Loucy (cell line): ENCODE measurements at regions not wholly inside any gene's neighbourhood (a gene's known extent, or its start where the extent isn't known, plus 50 kb on each side); places are given as distances from the start of the nearest gene placed in this dataset.

Experiments
- EZH2phosphoT487 ChIP-seq: fragments of 200-600 bp; IDR thresholded peaks from 2 replicates; pipeline ENCODE4 v1.6.1; 2018; ENCODE audit warnings: antibody characterized with exemption, mild to moderate bottlenecking, moderate library complexity, borderline replicate concordance
- TF ChIP-seq, protein P1 (sequence below): fragments of 200-600 bp; sonication (generic); conservative IDR thresholded peaks from 2 replicates; pipeline ENCODE4 v1.5.1; 2014; ENCODE audit warnings: mild to moderate bottlenecking, antibody characterized with exemption, low read length

DNA sequence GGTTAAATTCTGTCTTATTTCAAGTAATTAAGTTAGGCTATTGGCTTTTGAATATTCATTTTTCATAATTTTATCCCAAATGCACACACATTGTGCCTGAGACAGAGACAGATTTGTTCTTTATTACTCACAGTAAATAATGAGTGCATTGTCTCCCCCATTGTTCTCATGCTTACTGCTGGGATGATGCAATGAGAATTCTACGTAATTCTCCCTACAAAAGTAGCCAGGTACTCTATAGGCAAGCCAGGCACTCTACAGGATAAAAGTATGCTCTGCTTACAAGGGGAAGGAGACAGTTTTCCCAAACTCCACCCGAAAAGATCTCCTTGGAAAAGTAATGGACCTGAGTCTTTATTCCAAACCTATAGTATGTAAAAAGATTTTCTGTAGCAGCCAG is 1890.7 kb upstream of the PCDH10 start:
- TF ChIP-seq, protein P1, sequence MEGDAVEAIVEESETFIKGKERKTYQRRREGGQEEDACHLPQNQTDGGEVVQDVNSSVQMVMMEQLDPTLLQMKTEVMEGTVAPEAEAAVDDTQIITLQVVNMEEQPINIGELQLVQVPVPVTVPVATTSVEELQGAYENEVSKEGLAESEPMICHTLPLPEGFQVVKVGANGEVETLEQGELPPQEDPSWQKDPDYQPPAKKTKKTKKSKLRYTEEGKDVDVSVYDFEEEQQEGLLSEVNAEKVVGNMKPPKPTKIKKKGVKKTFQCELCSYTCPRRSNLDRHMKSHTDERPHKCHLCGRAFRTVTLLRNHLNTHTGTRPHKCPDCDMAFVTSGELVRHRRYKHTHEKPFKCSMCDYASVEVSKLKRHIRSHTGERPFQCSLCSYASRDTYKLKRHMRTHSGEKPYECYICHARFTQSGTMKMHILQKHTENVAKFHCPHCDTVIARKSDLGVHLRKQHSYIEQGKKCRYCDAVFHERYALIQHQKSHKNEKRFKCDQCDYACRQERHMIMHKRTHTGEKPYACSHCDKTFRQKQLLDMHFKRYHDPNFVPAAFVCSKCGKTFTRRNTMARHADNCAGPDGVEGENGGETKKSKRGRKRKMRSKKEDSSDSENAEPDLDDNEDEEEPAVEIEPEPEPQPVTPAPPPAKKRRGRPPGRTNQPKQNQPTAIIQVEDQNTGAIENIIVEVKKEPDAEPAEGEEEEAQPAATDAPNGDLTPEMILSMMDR = no peak
- TF ChIP-seq EZH2phosphoT487 = no peak
